ENCODE measurements at regions not wholly inside any gene's neighbourhood (a gene's known extent, or its start where the extent isn't known, plus 50 kb on each side); places are given as distances from the start of the nearest gene placed in this dataset.

- H3K4me3 ChIP-seq = no peak overlapping the region
- no peaks in the 10 kb centered on the region for H3K9me3 ChIP-seq
- no peak overlapping the region for H3K27ac ChIP-seq
- intact Hi-C loops (cut with DNase I) = no loop called here
- H3K4me1 ChIP-seq = peaks cover 0 to 18% (median 7%) of the 10 kb centered on the region in 12 donors
- H3K27me3 ChIP-seq = no peaks in the 10 kb centered on the region
- ATAC-seq = no peak
- TF ChIP-seq CTCF (IDR thresholded peaks at IDR 0.05) (no peak), POLR2A (IDR thresholded peaks at IDR 0.05) (no peak)
- H3K36me3 ChIP-seq = peaks cover 0 to 54% (median 34%) of the 10 kb centered on the region in 9 donors
- no peak for DNase-seq
These were observed 142.4 kb downstream of the TLR5 start for GRCh38 chr1:223000632-223001031.

DNA sequence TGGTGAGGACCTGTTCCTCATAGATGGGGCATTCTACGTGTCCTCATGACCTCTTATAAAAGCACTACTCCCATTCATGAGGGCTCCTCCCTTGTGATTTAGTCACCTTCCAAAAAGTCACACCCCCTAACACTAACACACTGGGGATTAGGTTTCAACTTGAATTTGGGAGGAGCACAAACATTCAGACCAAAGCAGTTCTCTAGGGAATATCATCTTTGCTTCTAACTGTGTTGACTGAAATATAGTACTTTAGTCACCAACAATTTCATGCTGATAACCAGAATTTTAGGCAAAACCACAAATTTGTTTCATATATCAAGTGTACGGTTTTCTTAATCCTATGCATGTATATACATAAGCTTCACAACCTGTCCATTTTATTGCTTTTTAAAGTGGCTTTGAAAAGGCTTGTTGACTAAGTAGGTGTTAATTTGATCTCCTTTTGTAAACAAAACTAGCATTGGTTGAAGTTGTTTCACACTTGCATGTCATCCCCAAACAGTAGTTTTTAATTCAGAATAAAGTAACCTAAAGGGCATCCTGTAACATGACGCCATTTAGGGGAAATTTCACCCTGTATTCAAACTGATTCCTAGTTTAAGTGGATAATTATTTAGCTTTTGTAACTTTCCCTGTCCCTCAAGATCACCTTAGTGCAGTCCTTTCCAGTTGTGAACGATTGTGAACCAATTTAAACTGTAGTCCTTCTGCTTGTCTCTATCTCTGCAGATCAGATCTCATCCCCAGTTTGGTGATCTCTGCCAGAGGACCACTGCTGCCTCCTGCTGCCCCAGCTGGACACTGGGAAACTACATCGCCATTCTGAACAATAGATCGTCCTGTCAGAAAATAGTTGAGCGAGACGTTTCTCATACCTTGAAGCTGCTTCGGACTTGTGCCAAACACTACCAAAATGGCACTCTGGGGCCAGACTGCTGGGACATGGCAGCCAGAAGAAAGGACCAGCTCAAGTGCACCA lies 141.1 kb downstream of the TLR5 start:
- WGBS, 4 donors = 87 to 93% (median 91%) methylated on average over 9 of the region's 9 CpGs
- peaks cover 0 to 6% (median 0%) of the 10 kb centered on the region in 12 donors for H3K4me1 ChIP-seq
- H3K27ac ChIP-seq = no peak overlapping the region
- no peaks in the 10 kb centered on the region for H3K27me3 ChIP-seq
- no peak for ATAC-seq
- TF ChIP-seq CTCF (IDR thresholded peaks at IDR 0.05) (peak in 1 of 12 donors; percentile 6), POLR2A (IDR thresholded peaks at IDR 0.05) (no peak)
- no peak for DNase-seq
- intact Hi-C loops (cut with DNase I) = no loop called here
- no peak overlapping the region for H3K4me3 ChIP-seq
- no peaks in the 10 kb centered on the region for H3K9me3 ChIP-seq
- H3K36me3 ChIP-seq = peaks cover 0 to 65% (median 35%) of the 10 kb centered on the region in 9 donors

DNA sequence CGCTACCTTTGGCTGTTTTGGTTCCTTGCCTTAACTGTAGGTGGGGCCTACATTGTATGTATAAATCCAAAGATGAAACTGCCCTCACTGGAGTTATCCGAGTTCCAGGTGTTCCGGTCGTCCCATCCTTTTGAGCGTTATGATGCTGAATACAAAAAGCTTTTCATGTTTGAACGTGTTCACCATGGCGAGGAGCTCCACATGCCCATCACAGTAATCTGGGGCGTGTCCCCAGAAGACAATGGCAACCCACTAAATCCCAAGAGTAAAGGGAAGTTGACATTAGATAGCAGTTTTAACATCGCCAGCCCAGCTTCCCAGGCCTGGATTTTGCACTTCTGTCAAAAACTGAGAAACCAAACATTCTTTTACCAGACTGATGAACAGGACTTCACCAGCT lies 139.5 kb downstream of the TLR5 start:
- Histone ChIP-seq H3K36me3 (peaks cover 0 to 59% (median 35%) of the 10 kb centered on the region in 9 donors), H3K9me3 (no peaks in the 10 kb centered on the region), H3K4me1 (peaks cover 0 to 4% (median 0%) of the 10 kb centered on the region in 12 donors), H3K27ac (no peak overlapping the region), H3K27me3 (no peaks in the 10 kb centered on the region), H3K4me3 (no peak overlapping the region)
- TF ChIP-seq POLR2A (IDR thresholded peaks at IDR 0.05) = no peak
- no peak for TF ChIP-seq CTCF (IDR thresholded peaks at IDR 0.05)
- intact Hi-C loops (cut with DNase I) = no loop called here
- 94 to 97% (median 96%) methylated on average over 9 of the region's 9 CpGs for WGBS, 4 donors
- DNase-seq (no peak), ATAC-seq (no peak)

DNA sequence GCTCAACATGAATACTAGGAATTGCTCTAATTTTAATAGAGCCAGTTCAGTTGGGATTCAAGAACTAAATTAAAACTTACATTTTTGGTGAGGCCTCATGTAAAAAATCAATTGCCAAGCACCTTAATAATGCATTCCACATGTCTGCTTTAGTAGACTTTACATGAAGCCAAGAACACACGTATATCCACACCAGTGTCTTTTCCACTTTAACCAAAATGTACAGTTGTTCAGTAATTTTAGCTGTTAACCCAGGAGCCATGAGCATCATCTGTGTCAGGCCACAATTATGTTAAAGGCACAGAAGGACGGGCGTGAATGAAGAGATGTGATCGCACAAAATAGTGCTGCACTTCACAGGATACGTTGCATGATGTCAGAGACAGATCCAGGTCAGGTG lies 136.7 kb downstream of the TLR5 start:
- Histone ChIP-seq H3K27ac (peak overlapping the region in 1 of 12 donors; percentile 13), H3K4me3 (no peak overlapping the region), H3K9me3 (no peaks in the 10 kb centered on the region), H3K4me1 (peaks cover 0 to 28% (median 11%) of the 10 kb centered on the region in 12 donors), H3K36me3 (peaks cover 0 to 51% (median 31%) of the 10 kb centered on the region in 9 donors), H3K27me3 (no peaks in the 10 kb centered on the region)
- no peak for ATAC-seq
- intact Hi-C loops (cut with DNase I) = loop anchor here in 1 of 10 donors (5.0 kb wide), 1 partner anchor 76 kb away; no protein-coding TSS in a partner anchor
- WGBS, 4 donors = 95 to 98% (median 96%) methylated on average over 5 of the region's 5 CpGs
- TF ChIP-seq CTCF (IDR thresholded peaks at IDR 0.05) (no peak), POLR2A (IDR thresholded peaks at IDR 0.05) (no peak)
- no peak for DNase-seq

Data from heart left ventricle (tissue), 16 donors.